IMR-90 (cell line): ENCODE measurements at regions not wholly inside any gene's neighbourhood (a gene's known extent, or its start where the extent isn't known, plus 50 kb on each side); places are given as distances from the start of the nearest gene placed in this dataset.

Experiments
- ATAC-seq: fragments of 200-7000 bp; cut with Tn5 transposase; 2 replicates; pipeline ENCODE4 v1.9.1; 2020; ENCODE audit warnings: low read depth, mild to moderate bottlenecking, moderate library complexity
- BruUV-seq: library from RNA; stranded (reverse); fragments of 400-500 nt; replicated peaks from 2 replicates; lab custom pipeline; 2021; lab: Mats Ljungman, UMichigan
- CTCF ChIA-PET: fragments of 300-600 bp; formaldehyde crosslinking; extraction: SDS; loops from one replicate; lab custom pipeline; 2021; ENCODE audit warnings: antibody characterized with exemption; lab: Yijun Ruan, JAX
- POLR2A ChIA-PET: fragments of 300-600 bp; sonication (Branson Sonifier 250); formaldehyde crosslinking; loops from one replicate; lab custom pipeline; 2022; ENCODE audit warnings: antibody characterized with exemption; ENCODE audit not compliant: unreplicated experiment; lab: Charles Lee
- DNase-seq: peaks from one replicate; pipeline ENCODE4 v3.0.0; 2013
- H2AFZ ChIP-seq: replicated peaks from 2 replicates; pipeline ENCODE3; 2013; ENCODE audit warnings: low read length, mild to moderate bottlenecking; ENCODE audit not compliant: poor library complexity
- H2AK5ac ChIP-seq: 2 replicates; pipeline ENCODE4 v1.6.1; 2013; ENCODE audit warnings: low read depth, low read length, inconsistent platforms
- H2AK9ac ChIP-seq: replicated peaks from 2 replicates; pipeline ENCODE3; 2013; ENCODE audit warnings: mild to moderate bottlenecking, low read depth, low read length, moderate library complexity; ENCODE audit not compliant: poor library complexity
- H2BK120ac ChIP-seq: 2 replicates; pipeline ENCODE4 v1.6.1; 2013; ENCODE audit warnings: low read depth, low read length, inconsistent platforms
- H2BK15ac ChIP-seq: 3 replicates; pipeline ENCODE4 v1.6.1; 2013; ENCODE audit warnings: low read depth, low read length, inconsistent platforms
- H2BK20ac ChIP-seq: 2 replicates; pipeline ENCODE4 v1.6.1; 2013; ENCODE audit warnings: low read depth, mild to moderate bottlenecking, inconsistent platforms, low read length, moderate library complexity
- H2BK5ac ChIP-seq: 2 replicates; pipeline ENCODE4 v1.6.1; 2013; ENCODE audit warnings: mild to moderate bottlenecking, low read depth, low read length, inconsistent platforms; ENCODE audit not compliant: poor library complexity, severe bottlenecking
- H3K14ac ChIP-seq: replicated peaks from 2 replicates; pipeline ENCODE4 v1.6.1; 2013; ENCODE audit warnings: low read depth, low read length, inconsistent platforms
- H3K18ac ChIP-seq: 2 replicates; pipeline ENCODE4 v1.6.1; 2013; ENCODE audit warnings: low read depth, low read length, control low read depth
- H3K23ac ChIP-seq: 2 replicates; pipeline ENCODE4 v1.6.1; 2013; ENCODE audit warnings: low read depth, low read length, inconsistent platforms
- H3K27ac ChIP-seq: 2 replicates; pipeline ENCODE4 v1.5.1; 2013; ENCODE audit warnings: mild to moderate bottlenecking, control low read depth, low read length; ENCODE audit not compliant: insufficient read depth
- H3K27me3 ChIP-seq: 2 replicates; pipeline ENCODE4 v1.6.1; 2013; ENCODE audit warnings: low read length; ENCODE audit not compliant: control insufficient read depth, insufficient read depth
- H3K36me3 ChIP-seq: 2 replicates; pipeline ENCODE4 v1.6.1; 2013; ENCODE audit warnings: low read length, mixed read lengths; ENCODE audit not compliant: control insufficient read depth, insufficient read depth
- H3K4ac ChIP-seq: 2 replicates; pipeline ENCODE4 v1.6.1; 2013; ENCODE audit warnings: low read depth, low read length, inconsistent platforms
- H3K4me1 ChIP-seq: 2 replicates; pipeline ENCODE4 v1.6.1; 2013; ENCODE audit warnings: low read length, mixed read lengths; ENCODE audit not compliant: control insufficient read depth, insufficient read depth
- H3K4me2 ChIP-seq: 2 replicates; pipeline ENCODE4 v1.6.1; 2013; ENCODE audit warnings: low read depth, mild to moderate bottlenecking, control low read depth, low read length, moderate library complexity
- H3K4me3 ChIP-seq: 2 replicates; pipeline ENCODE4 v1.5.1; 2013; ENCODE audit warnings: low read depth, mild to moderate bottlenecking, control low read depth, low read length, moderate library complexity; ENCODE audit not compliant: insufficient read depth
- H3K56ac ChIP-seq: 2 replicates; pipeline ENCODE4 v1.6.1; 2013; ENCODE audit warnings: low read length, inconsistent platforms; ENCODE audit not compliant: insufficient read depth; ENCODE audit errors: extremely low read depth
- H3K79me1 ChIP-seq, 2 experiments: 2 replicates each; pipeline ENCODE4 v1.6.1; 2013; ENCODE audit warnings: low read length in 2 of 2, inconsistent platforms in 1 of 2, low read depth in 1 of 2
- H3K9ac ChIP-seq: 2 replicates; pipeline ENCODE4 v1.6.1; 2013; ENCODE audit warnings: low read depth, low read length, control low read depth
- H3K9me1 ChIP-seq: 2 replicates; pipeline ENCODE4 v1.6.1; 2013; ENCODE audit warnings: low read length, inconsistent platforms; ENCODE audit not compliant: insufficient read depth
- H3K9me3 ChIP-seq: 2 replicates; pipeline ENCODE4 v1.6.1; 2013; ENCODE audit warnings: low read length; ENCODE audit not compliant: control insufficient read depth, insufficient read depth
- H4K20me1 ChIP-seq: 2 replicates; pipeline ENCODE4 v1.6.1; 2013; ENCODE audit warnings: low read length, inconsistent platforms; ENCODE audit not compliant: insufficient read depth
- H4K5ac ChIP-seq: 2 replicates; pipeline ENCODE4 v1.6.1; 2013; ENCODE audit warnings: mild to moderate bottlenecking, low read depth, low read length, control low read depth
- H4K8ac ChIP-seq, 2 experiments: 2 replicates each; pipeline ENCODE4 v1.6.1; 2013; ENCODE audit warnings: low read depth in 2 of 2, low read length in 2 of 2, control low read depth in 1 of 2, inconsistent platforms in 1 of 2
- H4K91ac ChIP-seq: 2 replicates; pipeline ENCODE4 v1.6.1; 2013; ENCODE audit warnings: low read depth, low read length, inconsistent platforms; ENCODE audit not compliant: insufficient read depth
- FOS ChIP-seq: fragments of 150-350 bp; IDR thresholded peaks from 2 replicates; pipeline ENCODE4 v1.6.1; 2016; ENCODE audit warnings: low read depth, low read length
- MAFK ChIP-seq: IDR thresholded peaks from 2 replicates; pipeline ENCODE4 v1.6.1; 2012; ENCODE audit warnings: low read depth, low read length, improper control_type of control experiment
- MXI1 ChIP-seq: IDR thresholded peaks from 2 replicates; pipeline ENCODE4 v1.6.1; 2012; ENCODE audit warnings: low read depth, mild to moderate bottlenecking, low read length, moderate library complexity, borderline replicate concordance
- NFE2L2 ChIP-seq: fragments of 150-350 bp; IDR thresholded peaks from 2 replicates; pipeline ENCODE4 v1.6.1; 2016; ENCODE audit warnings: low read depth, mild to moderate bottlenecking, low read length
- POLR2A ChIP-seq: IDR thresholded peaks from 2 replicates; pipeline ENCODE4 v1.6.1; 2012; ENCODE audit warnings: mild to moderate bottlenecking, low read depth, low read length
- USF2 ChIP-seq: fragments of 150-350 bp; IDR thresholded peaks from 2 replicates; pipeline ENCODE4 v1.6.1; 2017; ENCODE audit warnings: mild to moderate bottlenecking, antibody characterized with exemption, low read length, low read depth
- WGBS, 2 experiments: methylation state at CpG; one replicate each; pipeline versions ENCODE4 v1.1.5 to v1.1.7; 2013; ENCODE audit warnings: missing lambda C conversion rate in 2 of 2; ENCODE audit not compliant: insufficient read length in 1 of 2; ENCODE audit errors: extremely low coverage in 2 of 2; 5-methylcytosine and 5-hydroxymethylcytosine counted together
- dilution Hi-C: fragments of 300-500 bp; cut with HindIII; formaldehyde crosslinking; loops from one replicate; pipeline ENCODE4 v1.14.3; 2018; ENCODE audit warnings: low sequenced_read_pairs; ENCODE audit not compliant: unreplicated experiment
- in situ Hi-C: fragments of 300-500 bp; cut with MboI; formaldehyde crosslinking; loops from 3 replicates; pipeline ENCODE4 v1.14.3; 2019; ENCODE audit warnings: low sequenced_read_pairs, inconsistent platforms, mixed read lengths
- intact Hi-C: fragments of 100-400 bp; cut with micrococcal nuclease; formaldehyde crosslinking; loops from 2 replicates; pipeline ENCODE4 v1.10.0; 2022
- TF ChIP-seq, protein P1 (sequence below): conservative IDR thresholded peaks from 2 replicates; pipeline ENCODE4 v1.5.1; 2012; ENCODE audit warnings: mild to moderate bottlenecking, low read depth, low read length, improper control_type of control experiment

- H3K18ac ChIP-seq = no peak overlapping the region
- no peaks in the 10 kb centered on the region for H3K27me3 ChIP-seq
- no peaks in the 10 kb centered on the region for H3K36me3 ChIP-seq
- BruUV-seq = no TSS peak
- no peak overlapping the region for H3K4me3 ChIP-seq
- in situ Hi-C loops = loop anchor here (25.0 kb wide), 1 partner anchor 739 kb away; no protein-coding TSS in a partner anchor
- H2AFZ ChIP-seq = no peak overlapping the region
- H3K9me3 ChIP-seq = peaks cover 28% of the 10 kb centered on the region
- H4K91ac ChIP-seq = no peak overlapping the region
- no peak overlapping the region for H3K23ac ChIP-seq
- no peak overlapping the region for H3K4me2 ChIP-seq
- H2BK120ac ChIP-seq = no peak overlapping the region
- no peak overlapping the region for H2BK20ac ChIP-seq
- no peak overlapping the region for H2BK5ac ChIP-seq
- TF ChIP-seq POLR2A (no peak), NFE2L2 (no peak), MXI1 (no peak), FOS (no peak), MAFK (no peak), USF2 (no peak)
- TF ChIP-seq, protein P1, sequence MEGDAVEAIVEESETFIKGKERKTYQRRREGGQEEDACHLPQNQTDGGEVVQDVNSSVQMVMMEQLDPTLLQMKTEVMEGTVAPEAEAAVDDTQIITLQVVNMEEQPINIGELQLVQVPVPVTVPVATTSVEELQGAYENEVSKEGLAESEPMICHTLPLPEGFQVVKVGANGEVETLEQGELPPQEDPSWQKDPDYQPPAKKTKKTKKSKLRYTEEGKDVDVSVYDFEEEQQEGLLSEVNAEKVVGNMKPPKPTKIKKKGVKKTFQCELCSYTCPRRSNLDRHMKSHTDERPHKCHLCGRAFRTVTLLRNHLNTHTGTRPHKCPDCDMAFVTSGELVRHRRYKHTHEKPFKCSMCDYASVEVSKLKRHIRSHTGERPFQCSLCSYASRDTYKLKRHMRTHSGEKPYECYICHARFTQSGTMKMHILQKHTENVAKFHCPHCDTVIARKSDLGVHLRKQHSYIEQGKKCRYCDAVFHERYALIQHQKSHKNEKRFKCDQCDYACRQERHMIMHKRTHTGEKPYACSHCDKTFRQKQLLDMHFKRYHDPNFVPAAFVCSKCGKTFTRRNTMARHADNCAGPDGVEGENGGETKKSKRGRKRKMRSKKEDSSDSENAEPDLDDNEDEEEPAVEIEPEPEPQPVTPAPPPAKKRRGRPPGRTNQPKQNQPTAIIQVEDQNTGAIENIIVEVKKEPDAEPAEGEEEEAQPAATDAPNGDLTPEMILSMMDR = no peak
- no peaks in the 10 kb centered on the region for H3K9me1 ChIP-seq
- no peak overlapping the region for H2AK5ac ChIP-seq
- 60% methylated on average over 3 of the region's 15 CpGs; no CpG with 5 or more reads in 1 of the 2 experiments for WGBS, 2 experiments
- H3K79me1 ChIP-seq = no peaks in the 10 kb centered on the region
- H2AK9ac ChIP-seq = no peak overlapping the region
- dilution Hi-C loops = no loop called here
- H4K20me1 ChIP-seq = no peaks in the 10 kb centered on the region
- H3K4ac ChIP-seq = no peak overlapping the region
- H3K56ac ChIP-seq = no peak overlapping the region
- no peak overlapping the region for H3K27ac ChIP-seq
- no peaks in the 10 kb centered on the region for H3K4me1 ChIP-seq
- H2BK15ac ChIP-seq = no peak overlapping the region
- no peak overlapping the region for H3K14ac ChIP-seq
- no peak for DNase-seq
- H4K5ac ChIP-seq = no peak overlapping the region
- no peak for ATAC-seq
- no peak overlapping the region for H3K9ac ChIP-seq
- H4K8ac ChIP-seq = no peak overlapping the region
- ChIA-PET POLR2A (no interaction called here), CTCF (no interaction called here)
- intact Hi-C loops = no loop called here
These were observed 253.9 kb downstream of the ZNF536 start for GRCh38 chr19:30625947-30626625.
